ENCODE measurements at regions not wholly inside any gene's neighbourhood (a gene's known extent, or its start where the extent isn't known, plus 50 kb on each side); places are given as distances from the start of the nearest gene placed in this dataset.

DNA sequence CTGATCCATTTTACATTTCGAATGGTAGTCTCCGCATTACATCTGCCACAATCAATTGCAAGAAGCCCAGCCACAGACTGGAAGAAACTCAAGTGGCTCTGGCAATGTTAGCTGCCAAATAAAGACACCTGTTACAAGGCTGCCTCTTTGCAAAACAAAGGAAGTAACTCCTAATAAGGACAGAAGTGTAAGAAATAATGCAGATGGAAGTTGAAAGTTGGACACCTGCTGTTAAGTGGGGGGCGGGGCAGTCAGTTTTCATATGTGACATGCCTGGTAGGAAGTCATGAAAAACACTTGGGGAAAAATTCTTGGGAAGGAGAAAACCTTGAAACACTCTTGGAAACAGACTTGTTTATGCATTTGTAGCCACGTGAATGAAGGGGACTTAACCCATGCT is 54.1 kb upstream of the ATP2C1 start:
- H3K9me3 ChIP-seq (replicated peaks; ENCODE audit: control insufficient read depth, insufficient read depth, low read depth, low read length), result no peaks in the 10 kb centered on the region
- no peak overlapping the region for H3K9ac ChIP-seq (ENCODE audit: insufficient read depth in 1 of 2, low read depth in 2 of 2, low read length in 2 of 2)
- no peaks in the 10 kb centered on the region for H4K20me1 ChIP-seq (replicated peaks; ENCODE audit: control insufficient read depth, insufficient read depth, low read length)
- no peaks in the 10 kb centered on the region for H3K9me1 ChIP-seq (ENCODE audit: control insufficient read depth, insufficient read depth, low read length)
- no peaks in the 10 kb centered on the region for H3K27me3 ChIP-seq (ENCODE audit: control insufficient read depth in 2 of 2, insufficient read depth in 2 of 2, low read length in 2 of 2)
- TF ChIP-seq SRF (CRISPR knock-in tag; IDR thresholded peaks at IDR 0.05) (peak in 1 of 2 experiments; percentile 63; a peak in 1 of 4 replicates), ZNF551 (CRISPR knock-in tag; IDR thresholded peaks at IDR 0.05) (no peak), LEF1 (IDR thresholded peaks at IDR 0.05) (no peak)
- TF ChIP-seq, protein P1, sequence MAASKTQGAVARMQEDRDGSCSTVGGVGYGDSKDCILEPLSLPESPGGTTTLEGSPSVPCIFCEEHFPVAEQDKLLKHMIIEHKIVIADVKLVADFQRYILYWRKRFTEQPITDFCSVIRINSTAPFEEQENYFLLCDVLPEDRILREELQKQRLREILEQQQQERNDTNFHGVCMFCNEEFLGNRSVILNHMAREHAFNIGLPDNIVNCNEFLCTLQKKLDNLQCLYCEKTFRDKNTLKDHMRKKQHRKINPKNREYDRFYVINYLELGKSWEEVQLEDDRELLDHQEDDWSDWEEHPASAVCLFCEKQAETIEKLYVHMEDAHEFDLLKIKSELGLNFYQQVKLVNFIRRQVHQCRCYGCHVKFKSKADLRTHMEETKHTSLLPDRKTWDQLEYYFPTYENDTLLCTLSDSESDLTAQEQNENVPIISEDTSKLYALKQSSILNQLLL (CRISPR knock-in tag; IDR thresholded peaks at IDR 0.05; ENCODE audit: borderline replicate concordance), result no peak
- intact Hi-C loops (cut with micrococcal nuclease), result no loop called here
- BruUV-seq (replicated peaks), result no TSS peak
- CTCF ChIA-PET (ENCODE audit: low intra/inter-chr PET ratio), result no interaction called here
- no peak overlapping the region for H3K27ac ChIP-seq (ENCODE audit: extremely low read depth, low read depth, low read length)
- DNase-seq (ENCODE audit: extremely low read depth in 1 of 4, low spot score in 3 of 4) (no peak), FAIRE-seq (no peak), ATAC-seq (no peak)
- no peak overlapping the region; the same call in 1 of the 2 replicates for H2AFZ ChIP-seq (ENCODE audit: low read depth, low read length)
- H3K79me2 ChIP-seq (ENCODE audit: control insufficient read depth, insufficient read depth, low read length), result no peaks in the 10 kb centered on the region
- in situ Hi-C loops (cut with MboI), result no loop called here
- H3K4me3 ChIP-seq, result no peak overlapping the region
- WGBS (ENCODE audit: insufficient coverage, low coverage, missing lambda C conversion rate), result 55% methylated on average over 4 of the region's 4 CpGs
- peaks cover 0 to 3% of the 10 kb centered on the region in 2 experiments; a peak in 1 of 5 replicates for H3K4me1 ChIP-seq (replicated peaks in 1 of 2; ENCODE audit: control insufficient read depth in 2 of 2, insufficient read depth in 2 of 2, low read length in 2 of 2)
- no peak overlapping the region for H3K4me2 ChIP-seq (ENCODE audit: insufficient read depth, low read length)
- POLR2A ChIA-PET, result interaction anchor here (0.9 kb wide), 1 partner anchor 12 kb away, joined by 6 read pairs; no protein-coding TSS in a partner anchor
- H3K36me3 ChIP-seq (ENCODE audit: control insufficient read depth, insufficient read depth, low read length), result no peaks in the 10 kb centered on the region

DNA sequence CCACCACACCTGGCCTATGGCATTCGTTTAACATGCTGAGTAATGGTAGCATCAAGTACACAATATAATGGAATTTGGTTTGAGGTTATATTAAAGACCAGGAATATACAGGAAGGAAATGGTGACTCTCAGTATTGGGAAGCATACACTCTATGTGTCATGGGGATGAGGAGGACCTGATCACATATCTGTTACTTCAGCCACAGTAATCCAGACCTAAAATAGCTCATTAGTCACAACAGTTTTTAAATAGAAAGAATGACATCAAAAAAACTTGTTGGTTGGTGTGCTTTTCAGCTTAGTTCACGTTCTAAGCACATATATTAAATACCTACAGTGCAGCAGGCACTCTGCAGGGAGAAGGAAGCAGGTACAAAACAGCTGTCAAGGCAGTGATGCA is 52.5 kb upstream of the ATP2C1 start:
- Histone ChIP-seq H3K9ac (ENCODE audit: insufficient read depth in 1 of 2, low read depth in 2 of 2, low read length in 2 of 2) (no peak overlapping the region), H3K27me3 (ENCODE audit: control insufficient read depth in 2 of 2, insufficient read depth in 2 of 2, low read length in 2 of 2) (no peaks in the 10 kb centered on the region), H3K4me3 (no peak overlapping the region), H2AFZ (ENCODE audit: low read depth, low read length) (no peak overlapping the region), H3K9me1 (ENCODE audit: control insufficient read depth, insufficient read depth, low read length) (no peaks in the 10 kb centered on the region), H3K79me2 (ENCODE audit: control insufficient read depth, insufficient read depth, low read length) (no peaks in the 10 kb centered on the region), H4K20me1 (replicated peaks; ENCODE audit: control insufficient read depth, insufficient read depth, low read length) (no peaks in the 10 kb centered on the region), H3K4me2 (ENCODE audit: insufficient read depth, low read length) (no peak overlapping the region), H3K36me3 (ENCODE audit: control insufficient read depth, insufficient read depth, low read length) (no peaks in the 10 kb centered on the region), H3K9me3 (replicated peaks; ENCODE audit: control insufficient read depth, insufficient read depth, low read depth, low read length) (no peaks in the 10 kb centered on the region), H3K4me1 (replicated peaks in 1 of 2; ENCODE audit: control insufficient read depth in 2 of 2, insufficient read depth in 2 of 2, low read length in 2 of 2) (peaks cover 0 to 3% of the 10 kb centered on the region in 2 experiments; a peak in 1 of 5 replicates), H3K27ac (ENCODE audit: extremely low read depth, low read depth, low read length) (no peak overlapping the region)
- ChIA-PET CTCF (ENCODE audit: low intra/inter-chr PET ratio) (no interaction called here), POLR2A (interaction anchor here (0.6 kb wide), 1 partner anchor 9 kb away, joined by 3 read pairs; no protein-coding TSS in a partner anchor)
- TF ChIP-seq PRMT5 (CRISPR knock-in tag; IDR thresholded peaks at IDR 0.05), result no peak
- TF ChIP-seq ZNF197 (CRISPR knock-in tag; IDR thresholded peaks at IDR 0.05; ENCODE audit: low read depth), result no peak
- TF ChIP-seq, protein P2, sequence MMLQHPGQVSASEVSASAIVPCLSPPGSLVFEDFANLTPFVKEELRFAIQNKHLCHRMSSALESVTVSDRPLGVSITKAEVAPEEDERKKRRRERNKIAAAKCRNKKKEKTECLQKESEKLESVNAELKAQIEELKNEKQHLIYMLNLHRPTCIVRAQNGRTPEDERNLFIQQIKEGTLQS (IDR thresholded peaks at IDR 0.05), result peak; percentile 36; the same call in 1 of the 2 replicates
- TF ChIP-seq, protein P2 (CRISPR knock-in tag; conservative IDR thresholded peaks at IDR 0.05), result no peak
- peak; percentile 77; the same call in 1 of the 2 replicates for TF ChIP-seq MEF2A (IDR thresholded peaks at IDR 0.05; ENCODE audit: control insufficient read depth, low read depth, low read length)
- no TSS peak for BruUV-seq (replicated peaks)
- intact Hi-C loops (cut with micrococcal nuclease) (no loop called here), in situ Hi-C loops (cut with MboI) (no loop called here)
- WGBS (ENCODE audit: insufficient coverage, low coverage, missing lambda C conversion rate), result 11% methylated on average over 2 of the region's 2 CpGs
- no peak for ATAC-seq
- FAIRE-seq, result no peak
- no peak for DNase-seq (ENCODE audit: extremely low read depth in 1 of 4, low spot score in 3 of 4)
